GM19452 (cell line): ENCODE measurements at regions not wholly inside any gene's neighbourhood (a gene's known extent, or its start where the extent isn't known, plus 50 kb on each side); places are given as distances from the start of the nearest gene placed in this dataset.
"Not testable (repeated sequence)": the region's sequence is repeated elsewhere in the genome, so short reads cannot be mapped to it uniquely, and the experiment has no call there.

Source experiments
- ATAC-seq: cut with Tn5 transposase; IDR thresholded peaks from one replicate; pipeline ENCODE4 v1.9.1; 2021; ENCODE audit not compliant: unreplicated experiment

DNA sequence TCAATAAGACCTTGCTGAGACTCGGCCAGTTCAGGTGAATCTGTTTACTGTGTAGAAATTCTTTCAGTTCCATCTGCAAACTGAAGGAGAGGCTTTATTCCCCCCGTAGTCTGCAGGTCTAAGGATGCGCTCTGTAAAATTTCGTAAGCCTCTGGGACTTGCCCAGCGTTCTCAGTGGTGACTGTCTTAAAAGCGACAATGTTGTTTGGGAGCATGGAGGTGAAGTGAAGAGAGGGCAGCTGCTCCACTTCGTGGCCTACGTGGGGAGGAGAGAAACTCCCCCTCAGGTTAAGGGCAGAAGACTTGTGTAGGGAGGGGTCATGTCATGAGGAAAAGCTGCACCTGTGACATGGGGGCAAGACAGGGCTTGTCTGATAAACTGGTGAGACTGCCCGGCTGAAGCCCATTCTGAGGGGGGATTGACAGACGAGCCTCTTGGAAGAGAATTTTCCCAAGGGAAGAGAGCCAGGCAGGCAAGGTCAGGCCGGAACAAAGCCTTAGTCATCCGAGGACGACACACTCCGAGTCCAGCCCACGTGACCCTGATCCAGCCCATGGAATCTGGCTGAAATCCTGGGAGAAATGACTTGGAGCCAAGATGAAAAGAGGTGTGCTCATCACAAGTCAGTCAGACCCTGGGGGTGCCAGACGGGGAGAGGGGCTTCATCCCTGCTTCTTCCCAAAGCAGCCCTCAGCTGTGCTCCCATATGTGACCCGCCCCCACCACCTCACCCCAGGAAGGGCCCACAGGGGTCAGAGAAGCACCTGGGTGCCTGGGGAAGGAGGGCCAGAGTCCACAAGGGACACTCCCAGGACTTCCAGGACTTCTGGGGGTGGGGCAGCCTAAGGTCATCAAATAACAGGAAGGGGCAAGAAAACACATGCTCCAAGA is 88.5 kb upstream of the SH3BP4 start:
- ATAC-seq, result no peak

DNA sequence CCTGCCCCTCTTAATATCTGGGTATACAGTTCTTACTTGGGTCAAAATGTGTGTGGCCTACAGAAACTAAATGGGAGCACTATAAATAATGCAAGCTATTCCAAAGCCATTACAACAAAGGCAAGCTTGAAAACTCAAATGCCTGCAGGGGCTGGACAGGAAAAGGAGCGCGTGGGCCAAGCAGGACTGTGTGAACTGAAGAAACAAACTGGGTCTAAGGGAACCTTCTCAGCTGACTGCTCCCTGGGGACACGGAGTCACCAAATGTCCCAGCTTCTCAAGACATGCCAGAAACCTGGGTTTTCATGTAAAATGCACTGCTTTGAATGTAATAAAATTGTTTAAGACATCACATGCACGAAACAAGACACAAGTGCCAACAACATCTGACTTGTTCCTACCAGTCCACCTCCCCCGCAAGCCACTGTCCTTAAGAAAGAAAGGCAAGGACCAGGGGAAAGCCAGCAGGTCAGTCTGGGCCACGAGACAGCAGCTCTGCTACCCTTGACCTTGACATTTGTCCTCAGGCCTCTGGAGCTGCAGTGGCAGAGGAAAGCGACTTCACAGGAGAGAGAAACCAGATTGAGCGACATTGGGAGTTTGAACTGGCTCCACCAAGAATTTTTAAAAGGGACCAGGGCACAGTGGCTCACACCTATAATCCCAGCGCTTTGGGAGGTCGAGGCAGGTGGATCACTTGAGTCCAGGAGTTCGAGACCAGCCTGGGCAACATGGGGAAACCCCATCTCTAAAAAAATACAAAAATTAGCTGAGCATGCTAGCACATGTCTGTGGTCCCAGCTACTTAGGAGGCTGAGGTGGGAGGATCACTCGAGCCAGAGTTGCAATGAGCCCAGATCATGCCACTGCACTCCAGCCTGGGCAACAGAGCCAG is 89.7 kb upstream of the SH3BP4 start:
- no peak for ATAC-seq

DNA sequence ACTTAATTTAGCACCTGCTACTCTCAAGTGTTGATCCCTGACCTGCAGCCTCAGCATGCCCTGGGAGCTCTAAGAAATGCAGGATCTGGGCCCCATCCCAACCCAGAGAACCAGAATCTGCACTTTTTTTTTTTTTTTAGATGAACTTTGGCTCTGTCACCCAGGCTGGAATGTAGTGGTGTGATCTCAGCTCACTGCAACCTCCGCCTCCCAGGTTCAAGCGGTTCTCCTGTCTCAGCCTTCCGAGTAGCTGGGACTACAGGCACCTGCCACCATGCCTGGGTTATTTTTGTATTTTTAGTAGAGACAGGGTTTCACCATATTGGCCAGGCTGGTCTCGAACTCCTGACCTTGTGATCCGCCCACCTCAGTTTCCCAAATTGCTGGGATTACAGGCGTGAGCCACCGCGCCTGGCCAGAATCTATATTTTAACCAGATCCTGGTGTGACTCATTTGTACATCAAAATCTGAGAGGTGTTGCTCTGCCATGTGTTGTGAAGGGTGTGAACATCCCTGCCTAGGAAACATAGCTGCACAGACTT is 92.4 kb upstream of the SH3BP4 start:
- ATAC-seq, result not testable (repeated sequence)

DNA sequence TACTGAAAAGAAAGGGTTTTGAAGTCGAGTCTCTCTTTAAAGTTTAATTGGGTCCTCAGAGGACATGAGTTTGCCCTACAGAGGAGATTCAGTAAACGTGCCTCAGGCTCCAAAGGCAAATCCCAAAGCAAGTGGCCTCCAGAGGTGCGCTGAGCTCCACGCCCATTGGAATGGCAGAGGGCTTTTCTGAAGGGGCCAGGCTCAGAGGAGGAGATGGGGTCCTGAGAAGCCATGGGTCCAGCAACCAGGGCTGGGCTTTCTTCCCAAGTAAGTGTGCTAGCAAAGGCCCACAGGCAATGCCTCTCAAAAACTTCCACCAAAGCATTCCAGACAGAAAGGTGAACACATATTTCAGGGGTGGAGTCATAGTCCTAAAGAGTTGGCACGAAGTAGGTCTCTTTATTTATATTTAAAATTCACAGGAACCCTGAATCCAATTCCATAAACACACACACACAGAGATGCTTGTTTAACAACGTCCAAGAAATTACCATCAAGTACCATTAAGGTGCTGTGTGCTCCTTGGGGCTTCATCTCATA is 93.0 kb upstream of the SH3BP4 start:
- no peak for ATAC-seq

DNA sequence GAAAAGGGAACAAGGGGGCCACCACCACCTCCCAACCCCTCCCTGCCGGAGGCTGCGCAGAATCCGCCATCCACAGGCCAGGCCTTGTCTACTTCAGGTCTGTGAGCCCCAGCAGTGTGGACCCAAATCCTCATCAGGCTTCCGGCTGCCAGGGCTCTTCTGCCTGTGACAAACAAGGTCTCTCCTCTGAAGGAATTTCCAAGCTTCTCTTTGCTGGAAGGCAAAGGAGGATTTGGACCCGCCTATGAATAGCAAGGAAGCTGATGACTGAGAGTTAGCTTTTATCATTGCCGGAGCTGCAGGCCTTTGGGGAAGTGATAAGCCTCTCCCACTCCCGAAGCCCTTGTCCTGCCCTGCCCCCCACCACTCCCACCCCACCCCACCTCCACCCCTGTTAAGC is 93.7 kb upstream of the SH3BP4 start:
- no peak for ATAC-seq

DNA sequence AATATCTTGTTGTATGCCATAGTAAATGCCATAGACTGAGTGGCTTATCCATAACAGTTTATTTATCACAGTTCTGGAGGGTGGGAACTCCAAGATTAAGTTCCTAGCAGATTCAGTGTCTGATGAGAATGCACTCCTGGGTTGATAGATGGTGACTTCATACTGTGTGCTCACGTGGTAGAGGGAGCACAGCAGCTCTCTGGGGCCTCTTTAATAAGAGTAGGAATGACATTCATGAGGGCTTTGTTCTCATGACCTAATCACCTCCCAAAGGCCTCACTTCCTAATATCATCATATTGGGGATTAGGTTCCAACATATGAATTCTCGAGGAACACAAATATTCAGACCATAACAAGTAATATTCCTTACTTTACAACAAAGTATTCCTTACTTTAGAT is 98.1 kb upstream of the SH3BP4 start:
- ATAC-seq, result no peak

DNA sequence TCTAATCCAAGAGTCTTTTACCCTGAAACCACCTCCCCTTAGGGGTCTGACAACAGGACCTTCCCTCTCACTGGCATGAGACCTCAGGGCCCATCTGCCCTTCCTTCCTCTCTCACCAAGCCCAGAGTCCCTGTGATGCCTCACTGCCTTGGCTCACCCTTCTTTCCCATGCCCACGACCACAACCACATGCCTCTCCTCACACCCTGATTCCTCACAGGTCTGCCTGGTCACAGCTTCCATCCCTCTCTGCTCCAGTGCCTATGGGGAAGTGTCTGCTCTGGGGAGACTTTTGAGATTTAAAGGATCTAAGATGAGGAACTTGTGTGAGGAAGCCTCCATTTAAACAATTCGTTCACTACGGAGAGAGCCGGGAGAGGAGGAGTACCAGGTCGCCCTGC is 98.9 kb upstream of the SH3BP4 start:
- no peak for ATAC-seq

DNA sequence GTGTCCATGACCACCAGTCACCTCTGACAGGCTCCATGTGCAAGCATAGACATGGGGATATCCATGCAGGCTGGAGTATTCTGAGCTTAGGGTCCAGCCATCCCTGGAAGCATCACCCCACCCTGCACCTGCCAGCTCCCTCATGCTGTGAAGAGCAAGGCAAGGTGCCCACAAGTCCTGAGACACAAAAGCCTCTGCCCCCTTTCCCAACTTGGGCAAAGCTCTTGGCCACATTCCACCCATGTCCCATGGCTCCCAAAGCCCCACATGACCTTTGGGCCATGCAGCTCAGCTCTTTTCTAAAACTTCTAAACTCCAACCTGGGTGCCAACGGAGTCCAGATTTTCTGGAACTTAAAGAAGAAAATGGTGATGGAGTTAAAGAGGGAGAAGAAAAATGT is 99.8 kb upstream of the SH3BP4 start:
- ATAC-seq, result no peak

DNA sequence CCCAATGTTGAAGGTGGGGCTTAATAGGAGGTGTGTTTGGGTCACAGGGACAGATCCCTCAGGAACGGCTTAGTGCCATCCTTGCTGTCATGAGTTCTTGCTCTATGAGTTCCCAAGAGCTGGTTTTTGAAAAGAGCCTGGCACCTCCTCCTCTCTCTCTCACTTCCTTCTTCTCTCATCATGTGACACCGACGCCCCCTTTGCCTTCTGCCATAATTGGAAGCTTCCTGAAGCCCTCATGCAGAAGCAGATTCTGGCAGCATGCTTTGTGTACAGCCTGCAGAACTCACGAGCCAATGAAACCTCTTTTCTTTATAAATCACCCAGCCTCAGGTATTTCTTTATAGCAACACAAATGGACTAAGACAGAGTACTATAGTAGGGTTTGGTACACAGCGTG is 100.4 kb upstream of the SH3BP4 start:
- ATAC-seq, result no peak

DNA sequence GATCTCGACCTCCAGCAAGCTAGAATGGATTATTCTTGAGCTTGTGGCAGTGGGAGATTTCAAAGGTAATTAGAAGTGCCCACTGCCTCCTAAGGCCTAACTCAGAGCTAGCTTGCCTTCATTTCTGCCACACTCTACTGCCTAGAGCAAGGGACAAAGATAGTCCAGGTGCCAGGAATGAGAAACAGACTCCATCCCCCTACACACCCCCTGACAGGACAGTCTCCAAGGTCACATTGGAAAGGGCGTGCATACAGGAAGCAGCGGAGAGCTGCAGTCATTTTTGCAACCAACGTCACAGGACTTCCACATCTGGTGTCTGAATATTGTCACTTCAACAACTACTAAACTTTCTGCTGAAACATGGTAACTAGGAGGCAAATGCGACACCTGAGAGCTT is 101.0 kb upstream of the SH3BP4 start:
- no peak for ATAC-seq

DNA sequence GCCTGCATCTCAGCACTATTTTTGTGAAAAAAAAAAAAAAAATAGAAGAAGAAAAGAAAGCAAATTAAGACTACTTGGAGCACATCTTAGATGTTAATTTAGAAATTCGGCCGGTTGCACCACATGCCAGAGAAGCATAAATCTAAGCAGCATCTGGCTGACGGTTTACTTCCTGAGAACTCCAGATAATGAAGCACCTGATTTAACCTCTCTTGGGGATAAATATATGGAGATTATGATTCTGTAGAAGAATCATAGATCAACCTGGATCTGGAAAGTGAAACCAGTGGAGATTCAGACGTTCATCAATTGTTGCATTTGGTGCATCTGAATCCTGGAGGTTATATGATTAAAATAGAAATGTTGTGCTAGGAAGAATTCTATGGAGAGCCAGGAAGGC is 102.1 kb upstream of the SH3BP4 start:
- no peak for ATAC-seq

DNA sequence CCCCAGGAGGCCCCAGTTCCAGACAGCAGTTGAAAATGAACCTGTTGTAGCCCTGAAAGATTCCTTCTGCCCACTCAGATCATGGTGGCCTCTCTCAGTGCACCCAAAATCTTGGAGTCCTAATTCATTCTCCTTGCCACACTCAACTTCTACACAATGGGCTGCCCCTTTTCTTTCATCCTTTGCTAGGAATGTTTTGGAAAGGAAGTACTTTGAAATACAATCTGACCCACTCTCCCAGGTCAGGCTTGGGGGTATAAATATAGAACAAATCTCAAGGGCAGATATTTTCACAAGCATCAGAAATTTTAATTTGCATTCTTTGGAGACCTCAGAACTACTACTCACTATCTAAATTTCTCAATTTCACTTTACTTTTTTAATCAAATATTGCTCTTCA is 103.2 kb upstream of the SH3BP4 start:
- ATAC-seq, result no peak

DNA sequence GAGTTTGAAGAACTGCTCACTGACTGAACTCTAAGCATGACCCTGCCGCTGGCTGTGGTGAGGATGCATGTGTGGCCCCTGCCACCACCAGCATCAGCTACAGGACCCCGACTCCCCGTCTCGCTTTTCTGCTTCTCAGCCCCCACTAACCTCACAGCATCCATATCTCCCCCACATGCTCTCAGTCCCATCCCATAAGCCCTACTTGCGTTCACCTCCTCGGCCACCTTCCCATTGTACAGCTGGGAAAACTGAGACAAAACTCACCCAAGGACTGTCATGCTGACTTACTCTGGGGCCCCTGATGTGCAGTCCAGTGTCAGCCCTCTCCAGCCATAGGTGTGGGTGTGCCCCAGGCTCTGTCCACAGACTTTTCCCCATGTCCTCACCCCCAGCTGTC is 104.2 kb upstream of the SH3BP4 start:
- ATAC-seq, result no peak

DNA sequence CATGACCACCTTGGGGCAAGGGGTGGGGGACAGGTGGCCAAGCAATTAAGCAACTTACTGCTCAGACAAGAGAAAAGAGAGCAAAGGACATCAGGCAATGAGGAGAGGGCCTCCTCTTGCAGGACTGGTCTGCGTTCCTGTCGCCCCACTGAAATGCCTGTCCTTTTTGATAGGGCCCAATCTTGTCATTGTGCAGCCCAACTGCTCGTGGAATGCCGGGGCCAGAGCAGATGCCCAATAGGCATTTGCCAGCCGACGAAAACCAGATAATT is 104.5 kb upstream of the SH3BP4 start:
- ATAC-seq, result no peak

DNA sequence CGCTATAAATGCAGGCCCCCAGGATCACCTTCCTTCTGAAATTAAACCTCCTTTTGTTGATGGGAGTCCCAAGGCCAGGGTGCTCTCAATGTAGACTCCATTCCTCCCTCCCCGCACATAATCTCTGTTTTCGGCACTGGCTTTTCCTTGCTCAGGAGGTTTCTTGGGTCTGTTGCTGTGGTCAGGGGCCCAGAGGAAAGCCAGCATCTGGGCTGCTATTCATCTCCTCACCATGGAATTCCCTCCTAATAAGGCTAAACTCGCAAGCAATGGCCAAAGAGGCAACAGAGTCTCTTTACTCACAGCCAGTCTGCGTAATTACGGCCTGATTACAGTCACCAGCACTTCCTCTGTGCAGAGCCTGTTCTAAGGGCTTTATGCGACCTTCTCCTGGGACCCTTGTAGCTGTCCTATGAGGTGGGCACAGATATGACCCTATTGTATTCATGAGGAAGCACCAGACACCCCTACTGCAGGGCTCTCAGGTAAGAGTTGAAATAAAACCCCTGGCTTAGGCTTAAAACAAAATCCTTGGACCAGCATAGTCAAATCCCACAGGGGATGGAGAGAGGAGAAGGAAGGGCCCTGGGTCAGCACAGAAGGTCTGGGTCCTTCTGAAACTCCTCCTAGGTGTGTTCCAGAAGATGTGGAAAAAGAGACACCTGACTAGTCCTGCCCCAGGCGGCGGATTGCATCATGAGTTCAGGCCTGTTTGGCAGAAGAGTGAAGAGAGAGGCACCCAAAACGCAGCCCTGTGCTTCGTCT is 105.0 kb upstream of the SH3BP4 start:
- ATAC-seq, result no peak

DNA sequence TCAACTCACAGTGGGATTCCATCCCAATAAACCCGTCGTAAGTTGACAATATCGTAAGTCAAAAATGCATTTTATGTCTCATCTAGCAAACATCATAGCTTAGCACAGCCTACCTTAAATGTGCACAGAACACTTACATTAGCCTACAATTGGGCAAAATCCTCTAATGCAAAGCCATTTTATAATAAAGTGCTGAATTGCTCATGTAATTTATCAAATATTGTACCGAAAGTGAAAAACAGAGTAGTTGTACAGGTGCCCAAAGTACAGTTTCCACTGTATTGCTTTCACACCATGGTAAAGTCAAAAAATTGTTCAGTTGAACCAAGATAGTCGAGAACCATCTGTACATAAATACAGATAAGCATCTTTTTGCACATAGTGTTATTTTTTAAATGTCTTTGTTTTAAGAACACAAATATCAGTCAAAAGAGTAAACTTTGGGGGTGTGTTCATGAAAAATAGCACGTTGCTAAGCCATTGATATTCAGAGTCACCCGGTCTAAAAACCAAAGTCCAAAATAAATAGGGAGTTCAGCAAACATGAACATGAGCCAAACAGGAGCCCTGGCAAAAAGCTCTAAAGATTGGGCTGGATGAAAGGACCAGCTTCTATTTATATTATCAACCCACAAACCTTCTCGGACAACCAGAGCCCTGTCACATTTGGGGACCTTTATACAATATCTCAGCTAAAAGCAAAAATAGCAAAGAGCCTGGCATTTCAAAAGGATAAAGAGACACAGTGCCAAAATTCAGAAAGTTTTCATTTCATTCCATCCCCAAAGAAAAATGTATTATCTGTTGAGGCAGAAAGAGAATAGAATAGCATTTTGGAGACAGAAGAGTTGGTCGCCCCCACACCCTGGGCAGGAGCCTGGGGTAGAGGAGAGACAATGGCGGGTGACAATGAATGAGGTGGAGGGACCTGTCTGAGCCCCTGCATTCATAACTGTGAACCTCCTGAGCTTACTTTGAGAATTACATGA is 105.9 kb upstream of the SH3BP4 start:
- ATAC-seq, result no peak

DNA sequence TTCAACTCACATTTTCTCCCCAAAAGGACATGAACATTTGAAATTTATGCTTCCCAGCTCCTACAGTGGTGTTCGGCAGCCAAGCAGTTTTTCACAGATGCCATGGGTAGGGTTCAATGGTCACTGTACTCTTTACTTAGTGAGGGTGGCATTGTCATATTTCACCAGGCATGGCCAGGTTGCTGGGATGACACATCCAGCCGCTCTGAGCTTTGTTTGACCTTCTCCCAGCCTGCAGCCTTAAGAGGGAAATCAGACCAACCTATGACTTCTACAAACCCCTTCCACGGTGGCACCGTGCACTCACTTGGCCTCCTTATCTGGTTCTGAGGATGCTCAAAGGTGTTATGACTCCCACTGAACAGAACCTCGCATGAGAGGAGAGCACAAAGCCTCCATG is 108.4 kb upstream of the SH3BP4 start:
- no peak for ATAC-seq

DNA sequence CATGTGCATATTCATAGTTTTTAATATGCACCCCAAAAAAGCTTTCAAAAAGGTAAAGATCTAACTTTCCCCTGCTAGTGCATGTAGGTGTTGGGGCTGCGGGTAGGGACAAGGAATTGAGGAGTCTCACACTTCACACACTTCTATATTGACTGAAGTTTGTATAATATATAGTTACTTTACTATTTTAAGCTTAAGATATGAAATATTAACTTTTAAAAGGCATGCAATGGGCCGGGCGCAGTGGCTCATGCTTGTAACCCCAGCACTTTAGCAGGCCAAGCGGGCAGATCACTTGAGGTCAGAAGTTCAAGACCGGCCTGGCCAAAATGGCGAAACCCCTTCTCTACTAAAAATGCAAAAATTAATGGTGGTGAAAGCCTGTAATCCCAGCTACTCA is 109.1 kb upstream of the SH3BP4 start:
- no peak for ATAC-seq

DNA sequence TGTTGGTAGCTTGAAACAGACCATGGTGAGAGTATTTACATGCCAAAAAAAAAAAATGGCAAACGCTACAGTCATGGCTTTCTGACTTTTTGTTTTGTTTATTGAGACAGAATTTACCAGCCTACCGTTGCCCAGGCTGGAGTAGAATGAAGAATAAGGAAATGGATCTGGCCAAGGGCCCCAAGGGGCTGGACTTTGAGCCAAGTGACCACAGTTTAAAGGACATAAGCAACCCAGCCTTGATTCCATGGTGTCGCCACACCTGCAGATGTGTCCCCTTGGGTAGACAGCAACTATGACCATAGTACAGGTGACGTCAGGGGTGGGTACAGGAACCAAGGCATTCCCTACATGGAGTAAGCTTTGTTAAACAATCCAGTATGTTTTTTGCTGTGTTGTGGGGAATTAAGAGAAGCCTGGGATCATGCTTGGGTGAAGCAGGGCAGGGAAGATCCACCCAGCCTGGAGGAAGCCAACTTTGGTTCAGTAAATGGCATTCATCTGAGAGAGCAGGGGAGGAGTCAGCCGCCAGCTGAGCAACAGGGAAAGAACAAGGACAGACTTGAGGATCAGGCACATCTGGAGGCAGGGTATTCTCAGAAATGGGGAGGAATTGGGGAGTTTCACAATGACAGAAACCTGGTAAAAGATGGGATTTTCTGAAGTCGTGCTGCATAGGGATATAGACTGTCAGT is 110.3 kb upstream of the SH3BP4 start:
- ATAC-seq, result no peak
